Hepatocyte (in vitro differentiated cells): ENCODE measurements at regions not wholly inside any gene's neighbourhood (a gene's known extent, or its start where the extent isn't known, plus 50 kb on each side); places are given as distances from the start of the nearest gene placed in this dataset.

Experiments used
- DNase-seq: peaks from one replicate; pipeline ENCODE4 v3.0.0-alpha.2; 2016; ENCODE audit warnings: low spot score
- H2AFZ ChIP-seq: fragments of 200-600 bp; sonication (generic); 2 replicates; pipeline ENCODE4 v1.6.0; 2016; ENCODE audit warnings: antibody characterized with exemption, mild to moderate bottlenecking
- H3K27ac ChIP-seq: fragments of 200-600 bp; sonication (generic); 2 replicates; pipeline ENCODE4 v1.5.1; 2016; ENCODE audit warnings: mild to moderate bottlenecking
- H3K27me3 ChIP-seq: fragments of 200-600 bp; sonication (generic); 2 replicates; pipeline ENCODE4 v1.6.1; 2016
- H3K36me3 ChIP-seq: fragments of 200-600 bp; sonication (generic); replicated peaks from 2 replicates; pipeline ENCODE4 v1.5.1; 2016; ENCODE audit warnings: low read depth; ENCODE audit not compliant: insufficient read depth
- H3K4me1 ChIP-seq: fragments of 200-600 bp; sonication (generic); 2 replicates; pipeline ENCODE4 v1.5.1; 2016; ENCODE audit warnings: mild to moderate bottlenecking, moderate library complexity; ENCODE audit not compliant: insufficient read depth
- H3K4me2 ChIP-seq: fragments of 200-600 bp; sonication (generic); 2 replicates; pipeline ENCODE4 v1.6.0; 2016
- H3K4me3 ChIP-seq: fragments of 200-600 bp; sonication (generic); 2 replicates; pipeline ENCODE4 v1.5.1; 2016; ENCODE audit warnings: mild to moderate bottlenecking
- H3K79me2 ChIP-seq: fragments of 200-600 bp; sonication (generic); 2 replicates; pipeline ENCODE4 v1.6.0; 2017; ENCODE audit warnings: mild to moderate bottlenecking
- H3K9me2 ChIP-seq: fragments of 200-600 bp; sonication (generic); replicated peaks from 2 replicates; pipeline ENCODE4 v1.6.0; 2017; ENCODE audit warnings: mild to moderate bottlenecking; ENCODE audit not compliant: insufficient read depth
- H3K9me3 ChIP-seq: fragments of 200-600 bp; sonication (generic); 2 replicates; pipeline ENCODE4 v1.5.1; 2016; ENCODE audit warnings: low read depth, mild to moderate bottlenecking
- H4K20me1 ChIP-seq: fragments of 200-600 bp; sonication (generic); 2 replicates; pipeline ENCODE4 v1.6.0; 2016; ENCODE audit warnings: mild to moderate bottlenecking; ENCODE audit not compliant: insufficient read depth, poor library complexity, severe bottlenecking
- EZH2 ChIP-seq: fragments of 200-600 bp; sonication (generic); IDR thresholded peaks from 2 replicates; pipeline ENCODE4 v1.6.1; 2016; ENCODE audit warnings: antibody characterized with exemption, mild to moderate bottlenecking, borderline replicate concordance
- EZH2phosphoT487 ChIP-seq: fragments of 200-600 bp; sonication (generic); IDR thresholded peaks from one replicate; pipeline ENCODE4 v1.6.1; 2018; ENCODE audit warnings: antibody characterized with exemption, mild to moderate bottlenecking, low read depth, moderate library complexity; ENCODE audit not compliant: unreplicated experiment, severe bottlenecking
- WGBS: methylation state at CpG from one replicate; pipeline ENCODE4 v1.1.6; 2016; ENCODE audit warnings: low lambda C conversion rate; ENCODE audit errors: missing lambda C conversion rate; 5-methylcytosine and 5-hydroxymethylcytosine counted together
- TF ChIP-seq, protein P1 (sequence below): fragments of 200-600 bp; sonication (generic); IDR thresholded peaks from 2 replicates; pipeline ENCODE4 v1.5.1; 2016; ENCODE audit warnings: antibody characterized with exemption, mild to moderate bottlenecking; ENCODE audit not compliant: poor library complexity

DNA sequence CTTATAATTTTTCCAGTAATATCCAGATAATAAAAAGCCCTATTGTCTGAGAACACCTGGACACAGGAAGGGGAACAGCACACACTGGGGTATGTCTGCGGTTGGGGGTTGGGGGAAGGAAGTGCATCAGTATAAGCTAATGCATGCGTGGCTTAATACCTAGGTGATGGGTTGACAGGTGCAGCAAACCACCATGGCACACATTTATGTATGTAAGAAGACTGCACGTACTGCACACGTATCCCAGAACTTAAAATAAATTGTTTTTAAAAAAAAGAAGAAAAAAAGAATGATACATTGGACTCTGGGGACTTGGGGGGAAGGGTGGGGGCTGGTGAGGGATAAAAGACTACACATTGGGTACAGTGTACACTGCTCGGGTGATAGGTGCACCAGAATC is 144.9 kb upstream of the C1orf174 start:
- TF ChIP-seq, protein P1, sequence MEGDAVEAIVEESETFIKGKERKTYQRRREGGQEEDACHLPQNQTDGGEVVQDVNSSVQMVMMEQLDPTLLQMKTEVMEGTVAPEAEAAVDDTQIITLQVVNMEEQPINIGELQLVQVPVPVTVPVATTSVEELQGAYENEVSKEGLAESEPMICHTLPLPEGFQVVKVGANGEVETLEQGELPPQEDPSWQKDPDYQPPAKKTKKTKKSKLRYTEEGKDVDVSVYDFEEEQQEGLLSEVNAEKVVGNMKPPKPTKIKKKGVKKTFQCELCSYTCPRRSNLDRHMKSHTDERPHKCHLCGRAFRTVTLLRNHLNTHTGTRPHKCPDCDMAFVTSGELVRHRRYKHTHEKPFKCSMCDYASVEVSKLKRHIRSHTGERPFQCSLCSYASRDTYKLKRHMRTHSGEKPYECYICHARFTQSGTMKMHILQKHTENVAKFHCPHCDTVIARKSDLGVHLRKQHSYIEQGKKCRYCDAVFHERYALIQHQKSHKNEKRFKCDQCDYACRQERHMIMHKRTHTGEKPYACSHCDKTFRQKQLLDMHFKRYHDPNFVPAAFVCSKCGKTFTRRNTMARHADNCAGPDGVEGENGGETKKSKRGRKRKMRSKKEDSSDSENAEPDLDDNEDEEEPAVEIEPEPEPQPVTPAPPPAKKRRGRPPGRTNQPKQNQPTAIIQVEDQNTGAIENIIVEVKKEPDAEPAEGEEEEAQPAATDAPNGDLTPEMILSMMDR, result no peak
- TF ChIP-seq EZH2 (no peak), EZH2phosphoT487 (no peak)
- DNase-seq, result no peak
- H3K27ac ChIP-seq, result no peak overlapping the region
- H2AFZ ChIP-seq, result no peak overlapping the region
- H3K27me3 ChIP-seq, result no peaks in the 10 kb centered on the region
- H3K9me3 ChIP-seq, result no peaks in the 10 kb centered on the region
- no peaks in the 10 kb centered on the region for H4K20me1 ChIP-seq
- H3K79me2 ChIP-seq, result no peaks in the 10 kb centered on the region
- no peaks in the 10 kb centered on the region for H3K4me1 ChIP-seq
- H3K4me3 ChIP-seq, result no peak overlapping the region
- H3K4me2 ChIP-seq, result no peak overlapping the region
- no peaks in the 10 kb centered on the region for H3K36me3 ChIP-seq
- no peaks in the 10 kb centered on the region for H3K9me2 ChIP-seq
- 78% methylated on average over 5 of the region's 5 CpGs for WGBS

DNA sequence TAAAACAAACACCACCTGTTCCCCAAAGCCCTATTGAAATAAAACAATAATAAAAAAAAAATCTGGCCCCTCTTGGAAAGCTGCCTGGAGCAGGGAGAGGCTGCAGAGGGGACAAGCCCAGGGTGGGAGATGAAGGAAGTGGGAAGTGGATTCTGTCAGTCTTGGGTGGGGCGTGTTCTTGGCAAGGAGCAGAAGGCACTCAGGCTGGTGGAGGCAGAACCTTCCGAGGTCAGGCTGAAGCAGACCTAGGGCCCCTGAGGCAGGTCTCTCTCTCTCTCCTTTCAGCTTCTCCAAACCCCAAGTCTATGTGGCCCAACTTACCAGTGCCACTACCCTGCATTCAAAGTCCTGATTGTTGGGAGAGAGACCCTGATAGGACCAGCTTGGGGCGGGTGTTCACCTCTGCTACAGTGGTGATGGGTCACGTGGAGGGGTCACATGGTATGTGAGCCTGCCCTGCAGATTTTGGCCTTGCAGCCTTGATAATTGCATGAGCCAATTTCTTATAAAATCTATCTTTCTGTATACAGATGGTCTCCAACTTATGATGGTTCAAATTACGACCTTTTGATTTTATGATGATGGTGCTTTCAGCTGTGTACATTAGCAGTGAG is 145.4 kb upstream of the C1orf174 start:
- Histone ChIP-seq H4K20me1 (no peaks in the 10 kb centered on the region), H3K4me1 (no peaks in the 10 kb centered on the region), H2AFZ (no peak overlapping the region), H3K27ac (no peak overlapping the region), H3K4me2 (no peak overlapping the region), H3K27me3 (no peaks in the 10 kb centered on the region), H3K9me2 (no peaks in the 10 kb centered on the region), H3K79me2 (no peaks in the 10 kb centered on the region), H3K9me3 (no peaks in the 10 kb centered on the region), H3K4me3 (no peak overlapping the region), H3K36me3 (no peaks in the 10 kb centered on the region)
- no peak for DNase-seq
- TF ChIP-seq EZH2phosphoT487 (no peak), EZH2 (no peak)
- TF ChIP-seq, protein P1, result no peak
- 85% methylated on average over 5 of the region's 5 CpGs for WGBS

DNA sequence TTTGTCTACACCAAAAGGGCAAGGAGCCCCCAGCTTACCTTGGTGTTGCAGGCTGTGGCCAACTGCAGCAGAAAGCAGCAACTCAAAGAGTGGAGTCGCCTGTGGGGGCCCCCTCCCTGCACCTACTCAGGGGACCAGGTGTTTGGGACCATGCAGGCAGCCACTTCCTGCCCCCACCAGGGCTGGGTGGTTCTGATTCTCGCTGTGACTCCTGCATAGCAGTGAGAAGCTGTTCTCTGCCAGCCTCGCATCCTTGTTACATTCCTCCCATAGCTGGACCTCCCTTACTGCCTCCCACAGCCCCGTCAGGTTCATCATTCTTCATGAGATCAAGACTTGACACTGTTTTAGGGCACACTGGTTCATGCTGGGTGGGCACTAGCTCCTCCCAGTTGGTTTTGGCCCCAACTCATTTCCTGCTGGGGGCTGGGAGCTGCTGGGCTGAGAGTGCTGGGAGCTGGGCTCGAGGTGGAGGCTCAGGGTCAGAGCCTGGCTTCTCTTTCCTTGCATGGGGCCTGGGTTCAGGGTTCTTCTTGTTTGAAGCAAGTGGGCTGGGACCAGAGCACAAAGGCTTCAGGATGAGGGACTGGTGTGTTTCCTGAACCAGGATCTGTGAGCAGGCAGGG is 146.9 kb upstream of the C1orf174 start:
- Histone ChIP-seq H3K79me2 (no peaks in the 10 kb centered on the region), H4K20me1 (no peaks in the 10 kb centered on the region), H2AFZ (no peak overlapping the region), H3K4me1 (no peaks in the 10 kb centered on the region), H3K36me3 (no peaks in the 10 kb centered on the region), H3K4me3 (no peak overlapping the region), H3K27me3 (no peaks in the 10 kb centered on the region), H3K4me2 (no peak overlapping the region), H3K27ac (no peak overlapping the region), H3K9me2 (no peaks in the 10 kb centered on the region), H3K9me3 (no peaks in the 10 kb centered on the region)
- WGBS, result 68% methylated on average over 5 of the region's 5 CpGs
- TF ChIP-seq EZH2phosphoT487 (no peak), EZH2 (no peak)
- TF ChIP-seq, protein P1, result no peak
- no peak for DNase-seq
